ENCODE measurements at regions not wholly inside any gene's neighbourhood (a gene's known extent, or its start where the extent isn't known, plus 50 kb on each side); places are given as distances from the start of the nearest gene placed in this dataset.
A peak's percentile ranks its signal among the peaks of the same experiment; 100 is the strongest.

GRCh38 chr9:129379181-129379836, 201.2 kb upstream of the IER5L start:
- FAIRE-seq (no peak), DNase-seq (peak in 1 of 6 donors; percentile 26), ATAC-seq (no peak)
- Histone ChIP-seq H3K27me3 (no peaks in the 10 kb centered on the region), H3K9me3 (no peaks in the 10 kb centered on the region), H3K27ac (no peak overlapping the region), H3K4me3 (no peak overlapping the region), H3K4me1 (peaks cover 6 to 13% (median 11%) of the 10 kb centered on the region in 3 donors), H3K36me3 (no peaks in the 10 kb centered on the region)
- TF ChIP-seq CTCF (IDR thresholded peaks at IDR 0.05) = no peak
- 86 to 89% methylated on average over 16 of the region's 16 CpGs for WGBS, 2 donors
- intact Hi-C loops (cut with DNase I) = no loop called here

- no peaks in the 10 kb centered on the region for H3K27me3 ChIP-seq
- H3K4me3 ChIP-seq = no peak overlapping the region
- H3K36me3 ChIP-seq = no peaks in the 10 kb centered on the region
- intact Hi-C loops (cut with DNase I) = no loop called here
- peaks cover 6 to 13% (median 11%) of the 10 kb centered on the region in 3 donors for H3K4me1 ChIP-seq
- FAIRE-seq (no peak), DNase-seq (peak in 1 of 6 donors; percentile 50), ATAC-seq (no peak)
- WGBS, 2 donors = 53 to 59% methylated on average over 28 of the region's 28 CpGs
- no peak for TF ChIP-seq CTCF (IDR thresholded peaks at IDR 0.05)
- H3K9me3 ChIP-seq = no peaks in the 10 kb centered on the region
- H3K27ac ChIP-seq = no peak overlapping the region
Measured at GRCh38 chr9:129377931-129378661, 200.0 kb upstream of the IER5L start.

- no peak overlapping the region for H3K4me3 ChIP-seq
- H3K9me3 ChIP-seq = no peaks in the 10 kb centered on the region
- FAIRE-seq (no peak), ATAC-seq (no peak), DNase-seq (no peak)
- no peak for TF ChIP-seq CTCF (IDR thresholded peaks at IDR 0.05)
- H3K27me3 ChIP-seq = no peaks in the 10 kb centered on the region
- H3K36me3 ChIP-seq = no peaks in the 10 kb centered on the region
- peaks cover under 1 to 7% (median 4%) of the 10 kb centered on the region in 3 donors for H3K4me1 ChIP-seq
- no peak overlapping the region for H3K27ac ChIP-seq
- intact Hi-C loops (cut with DNase I) = no loop called here
- WGBS, 2 donors = 74 to 75% methylated on average over 5 of the region's 5 CpGs
Measured at GRCh38 chr9:129377181-129377580, 199.1 kb upstream of the IER5L start.

GRCh38 chr9:129375845-129376244, 197.8 kb upstream of the IER5L start:
- Histone ChIP-seq H3K27ac (no peak overlapping the region), H3K9me3 (no peaks in the 10 kb centered on the region), H3K27me3 (no peaks in the 10 kb centered on the region), H3K4me1 (no peaks in the 10 kb centered on the region), H3K36me3 (no peaks in the 10 kb centered on the region), H3K4me3 (no peak overlapping the region)
- WGBS, 2 donors = 86 to 92% methylated on average over 5 of the region's 5 CpGs
- ATAC-seq (no peak), FAIRE-seq (no peak), DNase-seq (no peak)
- TF ChIP-seq CTCF (IDR thresholded peaks at IDR 0.05) = no peak
- intact Hi-C loops (cut with DNase I) = no loop called here

- WGBS, 2 donors = 95 to 98% methylated on average over 2 of the region's 2 CpGs
- FAIRE-seq (no peak), ATAC-seq (no peak), DNase-seq (no peak)
- no peak for TF ChIP-seq CTCF (IDR thresholded peaks at IDR 0.05)
- Histone ChIP-seq H3K27ac (no peak overlapping the region), H3K9me3 (no peaks in the 10 kb centered on the region), H3K27me3 (no peaks in the 10 kb centered on the region), H3K4me3 (no peak overlapping the region), H3K36me3 (no peaks in the 10 kb centered on the region), H3K4me1 (no peaks in the 10 kb centered on the region)
- intact Hi-C loops (cut with DNase I) = no loop called here
Measured at GRCh38 chr9:129374651-129375050, 196.6 kb upstream of the IER5L start.
